Hepatic stellate cell (primary cell): ENCODE measurements at regions not wholly inside any gene's neighbourhood (a gene's known extent, or its start where the extent isn't known, plus 50 kb on each side); places are given as distances from the start of the nearest gene placed in this dataset.

Experiments
- DNase-seq: peaks from one replicate; pipeline ENCODE4 v3.0.0; 2011; ENCODE audit warnings: low spot score

- no peak for DNase-seq
Measured at GRCh38 chr2:62302631-62303435, 106.9 kb downstream of the B3GNT2 start.

DNA sequence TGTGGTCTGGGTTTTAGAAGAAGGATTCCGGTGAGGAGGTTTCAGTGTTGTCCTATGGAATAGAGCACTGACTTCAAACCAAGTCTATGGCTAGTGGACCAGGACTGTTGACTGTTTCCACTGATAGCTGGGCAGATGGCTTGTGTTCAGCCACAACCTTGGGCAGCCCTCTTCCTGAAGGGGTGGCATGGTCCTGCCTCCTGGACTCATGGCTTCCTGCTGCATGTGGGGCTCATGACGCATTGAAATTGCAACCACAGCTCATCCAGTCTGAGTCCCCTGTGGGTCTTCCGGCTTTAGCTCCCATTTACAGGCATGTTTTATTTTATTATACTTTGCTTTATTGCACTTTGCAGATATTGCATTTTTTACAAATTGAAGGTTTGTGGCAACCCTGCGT, 105.0 kb downstream of the B3GNT2 start:
- no peak for DNase-seq

- no peak for DNase-seq
Measured at GRCh38 chr2:62297624-62298010, 101.7 kb downstream of the B3GNT2 start.

- no peak for DNase-seq
Measured at GRCh38 chr2:62296832-62297623, 101.1 kb downstream of the B3GNT2 start.

DNA sequence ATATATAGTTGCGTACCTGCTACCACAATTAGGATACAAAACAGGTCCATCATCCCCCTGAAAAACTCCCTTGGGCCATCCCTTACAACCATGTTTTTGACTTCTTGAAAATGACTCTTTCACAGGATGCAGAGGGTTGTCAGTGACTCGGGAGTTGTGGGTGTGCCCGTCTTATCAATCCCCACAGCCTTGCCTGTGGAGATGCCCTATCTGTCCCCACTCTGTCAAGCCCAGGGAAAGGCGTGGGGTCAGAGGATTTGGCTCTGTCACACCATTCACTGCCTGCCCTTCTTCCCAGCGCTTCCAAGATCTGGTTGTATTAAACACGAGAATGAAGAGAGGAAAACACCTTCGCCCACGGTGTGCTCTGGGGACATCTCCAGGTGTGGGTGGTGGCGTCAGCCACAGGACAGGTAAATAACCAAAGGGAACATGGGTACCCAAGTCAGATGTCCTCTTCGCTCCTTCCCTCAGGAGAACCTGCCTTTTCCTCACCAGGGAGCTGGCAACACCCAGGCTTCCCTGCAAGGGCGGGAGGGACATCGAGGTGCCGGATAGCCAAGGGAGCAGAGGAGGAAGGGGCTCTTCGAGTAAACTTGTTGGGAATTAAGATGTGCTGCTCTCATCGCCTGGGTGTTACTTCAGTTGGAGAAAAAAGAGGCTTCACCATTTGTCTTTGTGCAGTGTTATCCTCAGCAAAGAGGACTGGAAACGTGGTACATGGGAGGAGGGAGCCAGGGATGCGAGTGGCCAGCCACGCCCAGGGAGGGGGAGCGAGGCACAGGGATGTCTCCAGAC, 100.3 kb downstream of the B3GNT2 start:
- no peak for DNase-seq

GRCh38 chr2:62293490-62294271, 97.8 kb downstream of the B3GNT2 start:
- DNase-seq, result no peak

- no peak for DNase-seq
Measured at GRCh38 chr2:62293151-62293489, 97.2 kb downstream of the B3GNT2 start.

GRCh38 chr2:62292190-62292589, 96.3 kb downstream of the B3GNT2 start:
- peak; percentile 22 for DNase-seq

DNA sequence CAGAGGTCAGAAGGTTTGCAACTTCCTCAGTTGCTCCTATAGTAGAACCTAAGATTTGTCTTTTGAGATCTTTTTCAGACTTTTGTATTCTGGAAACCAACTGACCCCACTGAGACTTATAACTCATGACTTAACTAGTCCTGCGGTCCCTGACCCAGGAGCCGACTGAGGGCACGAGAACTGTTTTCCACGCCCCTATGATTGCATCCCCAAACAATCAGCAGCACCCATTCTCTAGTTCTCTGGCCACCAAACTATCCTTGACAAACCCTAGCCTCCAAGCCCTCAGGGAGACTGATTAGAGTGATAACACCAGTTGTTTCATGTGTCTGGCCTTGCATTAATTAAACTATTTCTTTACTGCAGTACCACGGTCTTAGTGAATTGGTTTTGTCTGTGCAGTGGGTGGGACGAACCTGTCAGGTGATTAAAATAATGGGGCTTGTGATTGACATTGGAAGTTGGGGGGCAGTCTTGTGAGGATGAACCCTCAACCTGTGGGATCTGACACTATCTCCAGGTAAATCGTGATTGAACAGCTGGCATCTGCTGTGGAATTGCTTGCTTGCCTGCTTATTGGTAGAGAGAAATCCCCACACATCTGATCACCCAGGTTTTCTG, 95.7 kb downstream of the B3GNT2 start:
- no peak for DNase-seq

- DNase-seq, result no peak
Measured at GRCh38 chr2:62291052-62291451, 95.1 kb downstream of the B3GNT2 start.

DNA sequence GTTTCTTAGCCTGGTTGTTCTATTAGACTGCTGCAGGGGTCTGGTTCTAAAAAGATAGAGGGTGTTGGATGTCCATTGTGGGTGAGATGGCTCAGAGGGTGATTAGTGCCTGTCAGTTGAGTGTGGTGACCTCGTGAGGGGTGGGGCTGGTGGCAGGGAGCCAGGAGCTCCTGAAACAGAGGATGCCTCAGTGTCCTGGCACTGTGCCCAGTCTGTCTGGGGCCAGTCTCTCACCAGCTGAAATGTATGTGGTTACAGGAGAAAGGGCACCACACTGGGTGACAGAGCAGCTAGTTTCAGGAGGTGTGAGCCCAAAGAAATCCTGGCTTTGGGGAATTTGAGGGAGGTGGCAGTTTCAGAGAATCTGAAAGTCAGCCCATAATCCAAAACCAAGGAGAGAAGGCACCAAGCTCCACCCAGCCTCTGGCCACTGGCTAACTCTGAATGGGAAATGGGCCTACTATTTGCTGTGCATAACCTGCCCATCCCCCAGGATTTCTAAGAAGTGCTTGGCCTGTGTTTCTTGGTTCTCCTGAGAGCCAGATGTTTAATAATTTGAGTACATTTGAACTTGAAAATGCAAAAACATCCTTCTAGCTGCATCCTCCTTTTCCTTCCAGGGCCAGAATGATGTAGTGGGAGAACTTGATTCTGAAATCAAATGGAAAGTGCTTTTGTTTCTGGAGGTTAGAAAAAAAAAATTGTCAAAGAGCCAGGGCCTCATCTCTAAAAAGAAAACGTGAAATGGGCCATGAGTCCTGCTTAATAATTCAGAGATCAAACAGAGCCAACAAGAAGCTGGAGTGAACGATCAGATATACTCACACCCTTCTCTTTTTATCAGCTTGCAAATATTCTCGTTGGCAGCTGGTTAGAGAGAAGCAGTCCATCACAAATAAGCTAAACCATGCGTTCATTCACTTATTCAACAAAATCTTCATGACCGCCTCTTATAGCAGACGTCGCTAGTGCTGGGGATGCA, 92.3 kb downstream of the B3GNT2 start:
- peak; percentile 22 for DNase-seq

DNA sequence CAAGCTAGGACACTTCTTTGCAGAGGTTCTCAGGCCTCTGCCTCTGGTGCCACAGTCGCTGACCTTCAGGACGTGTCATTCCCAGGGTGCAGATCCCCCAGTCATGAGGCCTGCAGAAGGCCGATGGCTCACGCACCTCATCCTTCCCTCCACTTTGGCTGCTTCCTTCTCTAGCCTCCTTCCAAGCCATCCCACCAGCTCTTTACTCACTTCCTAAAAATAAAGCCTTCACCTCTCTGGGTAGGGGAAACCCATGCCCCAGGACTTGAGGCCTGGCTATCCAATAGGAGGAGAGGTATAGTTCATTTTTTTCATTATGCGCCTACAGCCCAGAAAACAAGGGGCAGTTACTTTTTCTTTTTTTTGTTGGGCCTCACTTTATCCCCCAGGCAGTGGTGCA, 91.4 kb downstream of the B3GNT2 start:
- DNase-seq, result no peak

DNA sequence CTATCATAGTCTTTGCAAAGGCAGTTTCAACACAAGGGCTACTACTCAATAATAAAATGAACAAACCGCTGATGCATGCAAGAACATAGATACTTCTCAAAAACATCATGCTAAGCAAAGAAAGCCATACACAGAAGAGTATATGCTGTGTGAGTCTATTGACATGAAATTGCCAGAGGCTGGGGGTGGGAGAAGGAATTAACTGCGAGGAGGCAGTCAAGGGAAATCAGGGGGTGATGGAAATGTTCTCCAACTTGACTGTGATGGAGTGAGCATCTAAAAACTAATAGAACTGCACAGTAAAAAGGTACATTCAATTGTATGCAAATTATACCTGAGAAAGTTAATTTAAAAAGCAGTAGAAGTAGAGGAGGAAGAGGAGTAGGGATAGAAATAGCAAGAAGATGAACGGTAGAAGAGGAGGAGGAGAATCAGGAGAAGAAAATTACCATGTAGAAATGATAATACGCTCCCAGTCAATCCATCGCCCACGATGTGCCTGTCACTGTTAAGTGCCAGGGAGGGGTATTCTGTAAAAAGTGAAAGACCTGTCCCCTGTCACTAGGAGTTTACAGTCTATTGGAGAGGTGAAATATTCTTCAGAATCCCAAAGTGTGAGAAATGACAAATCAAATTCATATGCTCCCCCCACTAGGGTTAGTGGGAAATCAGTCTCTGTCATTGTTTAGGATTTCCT, 90.3 kb downstream of the B3GNT2 start:
- no peak for DNase-seq

- DNase-seq, result no peak
Measured at GRCh38 chr2:62284980-62285379, 89.1 kb downstream of the B3GNT2 start.

DNA sequence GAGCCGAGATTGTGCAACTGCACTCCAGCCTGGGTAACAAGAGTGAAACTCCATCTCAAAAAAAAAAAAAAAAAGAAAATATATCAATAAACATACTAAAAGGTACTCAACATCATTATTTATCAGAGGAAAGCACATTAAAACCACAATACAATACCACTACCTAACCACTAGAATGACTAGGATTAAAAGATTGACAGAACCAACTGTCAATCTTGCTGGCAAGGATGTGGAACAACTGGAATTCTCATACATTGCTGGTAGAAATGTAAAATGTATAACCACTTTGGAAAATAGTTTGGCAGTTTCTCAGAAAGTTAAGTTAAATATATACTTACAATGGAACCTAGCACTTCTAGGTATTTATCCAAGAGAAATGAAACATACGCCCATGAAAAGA, 88.6 kb downstream of the B3GNT2 start:
- DNase-seq, result no peak

- DNase-seq, result no peak
Measured at GRCh38 chr2:62283147-62283546, 87.2 kb downstream of the B3GNT2 start.

DNA sequence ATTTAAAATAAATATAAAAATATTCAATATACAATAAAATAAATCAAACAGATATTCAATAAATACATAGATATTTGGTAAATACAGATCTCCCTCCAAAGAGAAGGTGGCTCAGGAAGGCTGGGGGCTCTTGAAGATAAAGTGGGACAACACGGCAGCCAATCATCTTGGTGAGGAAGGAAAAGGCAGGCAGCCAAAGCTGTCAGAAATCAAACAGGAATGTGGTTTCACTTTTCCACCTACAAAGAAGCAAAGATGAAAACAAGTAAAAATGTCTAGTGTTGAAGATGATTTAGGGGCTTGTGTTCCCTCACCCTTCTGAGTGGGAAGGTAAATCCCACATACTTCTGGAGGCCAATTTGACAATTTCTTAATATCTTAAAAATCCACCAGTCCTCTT, 85.7 kb downstream of the B3GNT2 start:
- DNase-seq, result no peak

- no peak for DNase-seq
Measured at GRCh38 chr2:62277688-62278087, 81.8 kb downstream of the B3GNT2 start.
